Neutrophil (primary cell): ENCODE measurements at regions not wholly inside any gene's neighbourhood (a gene's known extent, or its start where the extent isn't known, plus 50 kb on each side); places are given as distances from the start of the nearest gene placed in this dataset.

ENCODE experiments used
- H3K27ac ChIP-seq: fragments of 200-600 bp; sonication (generic); 2 replicates; pipeline ENCODE4 v1.5.1; 2016; ENCODE audit warnings: mild to moderate bottlenecking, moderate library complexity
- H3K27me3 ChIP-seq: fragments of 200-600 bp; sonication (generic); 2 replicates; pipeline ENCODE4 v1.6.0; 2016; ENCODE audit warnings: mild to moderate bottlenecking
- H3K36me3 ChIP-seq: fragments of 200-600 bp; sonication (generic); 2 replicates; pipeline ENCODE4 v1.5.1; 2017
- H3K4me1 ChIP-seq, 2 experiments: fragments of 200-600 bp in 1 of 2; sonication (generic) in 1 of 2; 1 replicate in 1 of 2; 2 replicates in 1 of 2; pipeline versions ENCODE4 v1.5.1 to v1.6.1; 2013 to 2016; ENCODE audit warnings: low read depth in 1 of 2, low read length in 1 of 2, mild to moderate bottlenecking in 1 of 2, moderate library complexity in 1 of 2; ENCODE audit not compliant: control insufficient read depth in 1 of 2, insufficient read depth in 1 of 2
- H3K4me3 ChIP-seq, 2 experiments: fragments of 200-600 bp in 1 of 2; sonication (generic) in 1 of 2; 1 replicate in 1 of 2; 2 replicates in 1 of 2; pipeline ENCODE4 v1.5.1; 2013 to 2016; ENCODE audit warnings: low read depth in 1 of 2, low read length in 1 of 2, mild to moderate bottlenecking in 1 of 2, moderate library complexity in 1 of 2
- H3K9me3 ChIP-seq: fragments of 200-600 bp; sonication (generic); 2 replicates; pipeline ENCODE4 v1.5.1; 2016
- CTCF ChIP-seq: fragments of 200-600 bp; sonication (generic); IDR thresholded peaks from 2 replicates; pipeline ENCODE4 v1.5.1; 2016; ENCODE audit warnings: antibody characterized with exemption

GRCh38 chr2:81213598-81213997 lies 909.0 kb upstream of the LRRTM1 start:
- Histone ChIP-seq H3K9me3 (no peaks in the 10 kb centered on the region), H3K27ac (no peak overlapping the region), H3K36me3 (no peaks in the 10 kb centered on the region), H3K4me3 (no peak overlapping the region), H3K27me3 (no peaks in the 10 kb centered on the region), H3K4me1 (no peaks in the 10 kb centered on the region)
- no peak for TF ChIP-seq CTCF

- TF ChIP-seq CTCF, result no peak
- H3K4me3 ChIP-seq, result no peak overlapping the region
- H3K36me3 ChIP-seq, result no peaks in the 10 kb centered on the region
- H3K4me1 ChIP-seq, result no peaks in the 10 kb centered on the region
- no peaks in the 10 kb centered on the region for H3K27me3 ChIP-seq
- H3K27ac ChIP-seq, result no peak overlapping the region
- no peaks in the 10 kb centered on the region for H3K9me3 ChIP-seq
These were observed 901.7 kb upstream of the LRRTM1 start for GRCh38 chr2:81206216-81206615.

- Histone ChIP-seq H3K9me3 (peaks cover 8% of the 10 kb centered on the region), H3K4me1 (no peaks in the 10 kb centered on the region), H3K27ac (no peak overlapping the region), H3K4me3 (no peak overlapping the region), H3K27me3 (no peaks in the 10 kb centered on the region), H3K36me3 (no peaks in the 10 kb centered on the region)
- TF ChIP-seq CTCF, result no peak
These were observed 892.5 kb upstream of the LRRTM1 start for GRCh38 chr2:81196933-81197628.

DNA sequence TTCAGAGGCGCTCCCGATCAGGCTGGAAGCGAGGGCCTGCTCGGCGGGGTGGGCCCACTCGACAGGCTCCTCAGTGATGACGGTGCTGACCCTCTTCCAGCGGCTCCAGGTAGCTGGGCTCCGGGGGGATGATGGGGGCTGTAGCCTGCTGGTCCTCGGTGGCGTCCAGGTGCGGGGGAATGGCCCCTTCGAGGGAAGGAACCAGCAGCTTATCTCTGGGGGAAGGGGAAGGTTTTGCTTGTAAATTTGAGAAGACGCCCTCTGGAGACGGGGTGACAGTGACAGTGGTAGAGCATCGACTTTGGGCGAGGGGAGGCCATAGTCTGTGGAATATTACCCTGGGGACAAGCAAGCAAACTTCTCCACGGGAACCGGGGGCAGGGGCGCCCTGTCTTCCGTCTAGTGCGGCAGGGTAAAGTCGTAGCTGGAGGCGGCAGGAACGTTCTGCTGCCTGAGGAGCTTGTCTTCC lies 891.9 kb upstream of the LRRTM1 start:
- Histone ChIP-seq H3K4me1 (no peaks in the 10 kb centered on the region), H3K4me3 (no peak overlapping the region), H3K27me3 (no peaks in the 10 kb centered on the region), H3K36me3 (no peaks in the 10 kb centered on the region), H3K27ac (no peak overlapping the region), H3K9me3 (peaks cover 8% of the 10 kb centered on the region)
- no peak for TF ChIP-seq CTCF

DNA sequence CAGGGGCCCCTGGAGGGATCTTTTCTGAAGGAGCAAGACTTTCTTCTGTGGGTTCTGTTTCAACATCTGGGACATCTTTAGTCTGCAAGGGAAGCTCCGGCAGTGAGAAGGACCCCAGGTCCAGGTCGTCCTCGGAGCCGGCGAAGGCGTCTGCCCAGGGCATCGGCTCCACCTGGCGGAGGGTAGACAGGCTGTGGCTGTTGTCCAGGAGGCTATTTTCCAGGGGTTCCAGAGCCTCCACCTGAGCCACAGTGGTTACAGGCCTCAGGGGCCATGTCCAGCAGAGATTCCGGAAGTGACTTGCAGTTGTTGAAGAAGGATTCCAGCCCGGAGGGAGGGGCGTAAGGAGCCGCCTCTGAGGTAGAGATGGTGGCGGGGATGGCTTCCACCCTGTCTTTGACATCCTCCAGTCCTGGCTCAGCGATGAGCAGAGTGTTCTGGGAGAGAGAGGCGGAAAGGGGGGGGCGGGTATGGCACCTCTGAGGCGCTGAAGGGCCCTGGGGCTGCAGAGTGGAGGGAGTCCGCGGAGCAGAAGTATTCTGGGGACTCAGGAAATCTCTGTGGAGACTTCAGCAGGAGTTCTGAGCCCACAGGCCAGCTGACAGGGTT lies 891.3 kb upstream of the LRRTM1 start:
- no peak overlapping the region for H3K27ac ChIP-seq
- no peak for TF ChIP-seq CTCF
- H3K4me3 ChIP-seq, result no peak overlapping the region
- no peaks in the 10 kb centered on the region for H3K36me3 ChIP-seq
- no peaks in the 10 kb centered on the region for H3K4me1 ChIP-seq
- no peaks in the 10 kb centered on the region for H3K27me3 ChIP-seq
- H3K9me3 ChIP-seq, result peaks cover 8% of the 10 kb centered on the region
